GM18867 (cell line): ENCODE measurements at regions not wholly inside any gene's neighbourhood (a gene's known extent, or its start where the extent isn't known, plus 50 kb on each side); places are given as distances from the start of the nearest gene placed in this dataset.

Source experiments
- ATAC-seq: cut with Tn5 transposase; IDR thresholded peaks from one replicate; pipeline ENCODE4 v1.9.1; 2021; ENCODE audit warnings: mild to moderate bottlenecking, moderate library complexity; ENCODE audit not compliant: unreplicated experiment

- no peak for ATAC-seq
Observed at GRCh38 chr7:25391961-25392587, 163.8 kb upstream of the NPVF start.

GRCh38 chr7:25392588-25393338 lies 164.5 kb upstream of the NPVF start:
- ATAC-seq = no peak

DNA sequence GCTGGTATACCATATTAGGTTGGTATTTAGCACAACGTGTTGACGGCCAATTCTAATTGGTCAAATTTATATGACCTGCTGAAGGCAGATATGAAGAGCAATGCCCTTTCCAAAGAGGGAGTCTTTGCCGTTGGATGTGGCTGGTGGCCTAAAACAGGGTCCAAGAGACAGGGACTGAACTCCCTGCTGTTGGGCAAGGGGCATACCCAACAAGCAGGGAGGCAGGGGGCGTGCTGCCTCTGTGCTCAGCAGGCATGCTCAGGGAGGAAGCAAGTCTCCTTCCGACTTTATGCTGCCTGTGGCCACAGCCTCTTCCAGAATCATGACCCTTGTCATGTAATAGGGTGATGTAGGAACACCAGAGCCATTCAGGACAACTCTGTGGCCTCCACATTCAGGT lies 167.7 kb upstream of the NPVF start:
- no peak for ATAC-seq

DNA sequence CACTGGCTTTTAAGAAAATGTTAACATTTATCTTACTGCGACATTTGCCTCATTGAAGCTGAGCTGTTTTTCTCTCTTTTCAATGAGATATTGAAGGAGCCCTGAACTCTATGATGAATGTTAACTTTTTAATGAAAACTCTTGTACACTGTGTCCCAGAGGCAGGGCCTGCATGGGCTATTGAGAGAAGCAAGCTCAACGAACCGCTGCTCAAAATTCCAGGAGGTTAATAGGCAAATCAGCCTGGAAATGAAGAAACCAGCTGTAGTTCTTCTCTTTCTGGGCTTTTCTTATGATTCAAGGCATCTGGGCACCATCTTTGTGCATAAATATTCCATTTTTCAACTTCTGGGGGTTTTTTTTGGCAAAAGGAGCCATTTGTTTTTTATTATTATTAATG lies 168.4 kb upstream of the NPVF start:
- no peak for ATAC-seq

DNA sequence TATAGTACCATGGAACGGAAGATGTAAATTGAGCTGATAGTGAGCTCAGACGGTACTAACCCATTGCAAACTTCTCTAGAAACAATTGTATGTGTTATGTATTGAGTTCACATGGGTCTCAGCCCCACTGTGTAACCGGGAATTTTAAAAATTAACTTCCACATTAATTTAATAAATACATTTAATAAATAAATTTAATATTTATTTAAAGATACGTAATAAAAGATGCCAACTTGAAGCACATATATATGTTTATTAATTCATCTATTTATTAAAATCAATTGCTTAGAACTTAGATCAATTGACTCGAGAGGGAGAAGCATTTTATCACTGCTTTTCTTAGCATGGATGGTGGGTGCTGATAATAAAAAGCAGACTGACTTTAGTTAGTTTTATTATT lies 170.1 kb upstream of the NPVF start:
- ATAC-seq = no peak

DNA sequence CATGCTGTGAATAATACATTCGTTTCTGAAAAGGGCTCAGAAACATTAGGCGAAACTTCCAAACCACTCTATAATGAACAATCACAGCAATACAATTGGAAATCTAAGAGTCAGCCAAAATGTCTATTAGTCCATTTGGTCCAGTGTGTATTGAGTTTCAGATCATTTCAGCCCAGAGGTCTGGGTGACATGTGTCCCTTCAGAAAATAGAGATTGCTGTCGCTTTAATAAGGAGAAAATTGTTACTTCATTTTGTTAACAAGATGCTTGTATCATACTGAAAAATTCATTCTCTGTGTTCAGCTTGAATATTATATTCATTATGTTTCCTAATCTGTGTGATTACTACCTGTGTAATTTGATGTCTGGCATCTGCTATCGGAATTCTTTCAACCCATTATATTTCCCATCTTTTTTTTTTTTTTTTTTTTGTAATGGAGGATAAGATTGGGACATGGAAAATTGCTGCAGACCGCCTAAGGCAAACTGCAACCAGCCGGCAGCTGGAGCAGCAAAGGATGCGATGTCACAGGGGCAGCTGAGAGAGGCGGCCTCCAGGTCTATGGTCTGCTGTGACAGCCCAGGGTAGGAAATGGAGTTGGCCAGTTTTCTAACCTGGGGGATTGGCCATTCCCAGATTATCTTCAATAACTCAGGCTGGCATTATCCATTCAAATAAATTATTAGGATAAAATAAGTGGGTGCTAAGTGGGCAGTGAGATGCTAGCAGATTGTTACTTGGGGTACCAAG lies 170.9 kb upstream of the NPVF start:
- ATAC-seq = no peak

DNA sequence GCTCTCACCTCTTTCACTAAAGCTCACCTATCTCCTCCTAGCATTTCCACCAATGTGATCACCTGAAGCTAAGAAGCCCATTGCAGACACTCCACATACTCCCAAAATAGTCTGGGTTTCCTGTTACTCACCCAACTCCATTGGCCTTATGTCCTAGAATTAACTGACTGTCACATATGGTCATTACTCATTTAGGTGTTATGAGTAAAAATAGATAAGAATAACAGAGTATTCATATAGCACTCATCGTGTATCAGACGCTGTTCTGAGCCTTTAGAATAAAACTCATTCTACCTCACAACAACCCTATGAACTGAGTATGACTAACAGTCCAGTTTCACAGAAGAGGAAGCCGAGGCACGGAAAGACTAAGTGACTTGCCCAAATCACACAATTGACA lies 174.2 kb upstream of the NPVF start:
- ATAC-seq = no peak

- no peak for ATAC-seq
Observed at GRCh38 chr7:25405736-25406135, 177.4 kb upstream of the NPVF start.

- ATAC-seq = no peak
Observed at GRCh38 chr7:25407053-25407452, 178.8 kb upstream of the NPVF start.

GRCh38 chr7:25408012-25408687 lies 179.9 kb upstream of the NPVF start:
- ATAC-seq = no peak

GRCh38 chr7:25408876-25409275 lies 180.6 kb upstream of the NPVF start:
- no peak for ATAC-seq

- no peak for ATAC-seq
Observed at GRCh38 chr7:25409897-25410636, 181.8 kb upstream of the NPVF start.

- no peak for ATAC-seq
Observed at GRCh38 chr7:25420771-25421170, 192.5 kb upstream of the NPVF start.

GRCh38 chr7:25424113-25424512 lies 195.8 kb upstream of the NPVF start:
- ATAC-seq = no peak

- ATAC-seq = no peak
Observed at GRCh38 chr7:25424855-25425254, 196.6 kb upstream of the NPVF start.

GRCh38 chr7:25427721-25428120 lies 199.4 kb upstream of the NPVF start:
- ATAC-seq = no peak

GRCh38 chr7:25429731-25430130 lies 201.4 kb upstream of the NPVF start:
- ATAC-seq = no peak

DNA sequence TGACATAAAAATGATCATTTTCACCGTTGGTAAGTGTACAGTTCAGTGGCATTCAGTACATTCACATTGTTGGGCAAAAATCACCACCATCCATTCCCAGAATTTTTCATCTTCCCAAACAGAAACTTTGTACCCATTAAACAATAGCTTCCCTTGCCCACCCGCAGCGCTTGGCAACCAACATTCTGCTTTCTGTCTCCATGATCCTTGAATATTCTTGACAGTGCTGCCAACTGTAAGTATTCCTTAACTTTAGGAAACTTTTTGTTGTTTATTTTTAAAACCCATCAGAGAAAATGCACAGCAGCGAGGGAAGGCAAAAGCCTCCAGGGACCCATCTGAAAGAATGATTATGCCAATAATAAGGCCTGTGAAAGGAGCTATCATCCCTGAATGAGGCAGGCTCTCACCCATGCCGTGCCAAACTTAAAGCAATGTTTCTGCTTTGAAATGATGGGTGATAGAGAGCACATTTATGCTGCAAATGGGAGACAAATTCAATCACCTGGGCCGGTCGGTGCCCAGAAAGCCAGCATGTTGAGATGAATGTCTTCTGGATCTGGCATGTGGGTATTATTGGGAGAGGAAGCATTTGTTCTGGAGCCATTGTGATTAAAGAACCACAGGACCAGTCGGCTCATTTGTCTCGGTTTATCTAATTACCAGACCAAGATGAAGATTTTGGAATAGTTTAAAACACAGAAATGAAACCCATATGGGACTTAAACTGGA lies 202.1 kb upstream of the NPVF start:
- ATAC-seq = no peak

- ATAC-seq = no peak
Observed at GRCh38 chr7:25431956-25432450, 203.7 kb upstream of the NPVF start.

- no peak for ATAC-seq
Observed at GRCh38 chr7:25432807-25433206, 204.5 kb upstream of the NPVF start.
